HEK293 (cell line): ENCODE measurements at regions not wholly inside any gene's neighbourhood (a gene's known extent, or its start where the extent isn't known, plus 50 kb on each side); places are given as distances from the start of the nearest gene placed in this dataset.

Source experiments
- CTCF ChIA-PET: fragments of 350-600 bp; formaldehyde crosslinking; extraction: SDS; loops from one replicate; lab custom pipeline; 2021; ENCODE audit warnings: antibody characterized with exemption; lab: Yijun Ruan, JAX
- POLR2A ChIA-PET: fragments of 300-600 bp; formaldehyde crosslinking; extraction: SDS; loops from one replicate; lab custom pipeline; 2020; ENCODE audit warnings: antibody characterized with exemption, inconsistent platforms; lab: Yijun Ruan, JAX
- H3K27ac ChIP-seq: fragments of 200-500 bp; sonication (Bioruptor generic); 2 replicates; pipeline ENCODE4 v1.5.1; 2014; ENCODE audit warnings: low read depth, low read length, control low read depth, inconsistent platforms; ENCODE audit errors: extremely low read depth
- H3K36me3 ChIP-seq, 2 experiments: fragments of 200-500 bp in 1 of 2; sonication (Bioruptor generic) in 1 of 2; 1 replicate in 1 of 2; 2 replicates in 1 of 2; pipeline ENCODE4 v1.5.1; 2014 to 2017; ENCODE audit warnings: inconsistent platforms in 2 of 2, low read length in 2 of 2; ENCODE audit not compliant: control insufficient read depth in 2 of 2, insufficient read depth in 1 of 2
- H3K4me1 ChIP-seq: fragments of 200-500 bp; sonication (Bioruptor generic); 2 replicates; pipeline ENCODE4 v1.5.1; 2014; ENCODE audit warnings: mild to moderate bottlenecking, low read length, inconsistent platforms; ENCODE audit not compliant: control insufficient read depth, insufficient read depth
- H3K4me3 ChIP-seq: 2 replicates; pipeline ENCODE4 v1.5.1; 2011; ENCODE audit warnings: low read depth, mild to moderate bottlenecking, control low read depth, low read length, moderate library complexity
- H3K9me3 ChIP-seq: fragments of 200-500 bp; sonication (Bioruptor generic); 2 replicates; pipeline ENCODE4 v1.5.1; 2014; ENCODE audit warnings: low read depth, low read length, inconsistent platforms; ENCODE audit not compliant: control insufficient read depth, insufficient read depth
- BCL11A ChIP-seq: fragments of 450-650 bp; formaldehyde crosslinking; IDR thresholded peaks from 2 replicates; pipeline ENCODE4 v1.5.1; 2016; ENCODE audit warnings: low read depth, missing biosample characterization, missing genetic modification characterization
- BCL6B ChIP-seq: fragments of 450-650 bp; formaldehyde crosslinking; IDR thresholded peaks from 2 replicates; pipeline ENCODE4 v1.5.1; 2017; ENCODE audit warnings: missing biosample characterization, missing genetic modification characterization
- EGR2 ChIP-seq: fragments of 450-650 bp; formaldehyde crosslinking; IDR thresholded peaks from 2 replicates; pipeline ENCODE4 v1.5.1; 2016; ENCODE audit warnings: low read depth, missing biosample characterization, missing genetic modification characterization
- GLI2 ChIP-seq: fragments of 450-650 bp; formaldehyde crosslinking; IDR thresholded peaks from 2 replicates; pipeline ENCODE4; 2017; ENCODE audit warnings: missing biosample characterization, missing genetic modification characterization, low read depth, borderline replicate concordance
- GLI4 ChIP-seq: fragments of 450-650 bp; formaldehyde crosslinking; IDR thresholded peaks from 2 replicates; pipeline ENCODE4 v1.5.1; 2016; ENCODE audit warnings: missing biosample characterization, missing genetic modification characterization
- HOXC10 ChIP-seq: sonication (generic); formaldehyde crosslinking; IDR thresholded peaks from 2 replicates; pipeline ENCODE4 v1.8.1; 2023; ENCODE audit warnings: mild to moderate bottlenecking, missing genetic modification reagents
- KLF1 ChIP-seq: fragments of 450-650 bp; formaldehyde crosslinking; IDR thresholded peaks from 2 replicates; pipeline ENCODE4 v1.5.1; 2016; ENCODE audit warnings: missing biosample characterization, missing genetic modification characterization
- KLF10 ChIP-seq: fragments of 450-650 bp; IDR thresholded peaks from 2 replicates; pipeline ENCODE4 v1.5.1; 2018; ENCODE audit warnings: missing biosample characterization, mild to moderate bottlenecking, missing genetic modification characterization
- KLF16 ChIP-seq: fragments of 450-650 bp; formaldehyde crosslinking; IDR thresholded peaks from 2 replicates; pipeline ENCODE4 v1.5.1; 2017; ENCODE audit warnings: missing biosample characterization, missing genetic modification characterization
- OSR2 ChIP-seq: fragments of 450-650 bp; formaldehyde crosslinking; IDR thresholded peaks from 2 replicates; pipeline ENCODE4 v1.5.1; 2016; ENCODE audit warnings: missing biosample characterization, missing genetic modification characterization
- SETDB1 ChIP-seq: IDR thresholded peaks from one replicate; pipeline ENCODE4 v1.6.1; 2017; ENCODE audit warnings: mild to moderate bottlenecking, low read length, moderate library complexity, mixed read lengths; ENCODE audit not compliant: insufficient read length
- TCF7L2 ChIP-seq: IDR thresholded peaks from 2 replicates; pipeline ENCODE4 v1.6.1; 2011; ENCODE audit warnings: low read depth, mild to moderate bottlenecking, inconsistent platforms, low read length, moderate library complexity, borderline replicate concordance
- ZFP3 ChIP-seq: fragments of 450-650 bp; formaldehyde crosslinking; IDR thresholded peaks from 2 replicates; pipeline ENCODE4 v1.5.1; 2016; ENCODE audit warnings: low read depth, missing biosample characterization, missing genetic modification characterization
- ZNF138 ChIP-seq: fragments of 450-650 bp; formaldehyde crosslinking; IDR thresholded peaks from 2 replicates; pipeline ENCODE4 v1.5.1; 2016; ENCODE audit warnings: missing biosample characterization, missing genetic modification characterization, borderline replicate concordance
- ZNF248 ChIP-seq: fragments of 450-650 bp; formaldehyde crosslinking; IDR thresholded peaks from 2 replicates; pipeline ENCODE4 v1.5.1; 2017; ENCODE audit warnings: missing biosample characterization, missing genetic modification characterization
- ZNF366 ChIP-seq: fragments of 450-650 bp; formaldehyde crosslinking; conservative IDR thresholded peaks from 2 replicates; pipeline ENCODE4 v1.5.1; 2016; ENCODE audit warnings: missing biosample characterization, missing genetic modification characterization
- ZNF555 ChIP-seq: fragments of 450-650 bp; formaldehyde crosslinking; conservative IDR thresholded peaks from 2 replicates; pipeline ENCODE4 v1.5.1; 2017; ENCODE audit warnings: missing biosample characterization, mild to moderate bottlenecking, missing genetic modification characterization, inconsistent platforms
- ZNF610 ChIP-seq: fragments of 450-650 bp; formaldehyde crosslinking; IDR thresholded peaks from 2 replicates; pipeline ENCODE4 v1.5.1; 2016; ENCODE audit warnings: missing biosample characterization, missing genetic modification characterization, borderline replicate concordance
- ZNF624 ChIP-seq: fragments of 450-650 bp; formaldehyde crosslinking; IDR thresholded peaks from 2 replicates; pipeline ENCODE4 v1.5.1; 2017; ENCODE audit warnings: missing biosample characterization, missing genetic modification characterization
- ZNF660 ChIP-seq: fragments of 450-650 bp; IDR thresholded peaks from 2 replicates; pipeline ENCODE4 v1.5.1; 2018; ENCODE audit warnings: missing biosample characterization, mild to moderate bottlenecking, missing genetic modification characterization
- ZNF707 ChIP-seq: fragments of 450-650 bp; formaldehyde crosslinking; IDR thresholded peaks from 2 replicates; pipeline ENCODE4 v1.5.1; 2016; ENCODE audit warnings: missing biosample characterization, missing genetic modification characterization
- ZNF747 ChIP-seq: fragments of 450-650 bp; formaldehyde crosslinking; IDR thresholded peaks from 2 replicates; pipeline ENCODE4 v1.5.1; 2016; ENCODE audit warnings: missing biosample characterization, missing genetic modification characterization
- ZNF777 ChIP-seq: fragments of 450-650 bp; formaldehyde crosslinking; IDR thresholded peaks from 2 replicates; pipeline ENCODE4 v1.5.1; 2017; ENCODE audit warnings: missing biosample characterization, missing genetic modification characterization, borderline replicate concordance
- ZNF792 ChIP-seq: fragments of 450-650 bp; formaldehyde crosslinking; IDR thresholded peaks from 2 replicates; pipeline ENCODE4 v1.5.1; 2016; ENCODE audit warnings: missing biosample characterization, missing genetic modification characterization
- ZNF830 ChIP-seq: fragments of 450-650 bp; IDR thresholded peaks from 2 replicates; pipeline ENCODE4 v1.5.0; 2018; ENCODE audit warnings: missing biosample characterization, missing genetic modification characterization, low read depth, mild to moderate bottlenecking, moderate library complexity
- ZSCAN16 ChIP-seq: fragments of 450-650 bp; formaldehyde crosslinking; IDR thresholded peaks from 2 replicates; pipeline ENCODE4 v1.5.1; 2016; ENCODE audit warnings: missing biosample characterization, missing genetic modification characterization
- TF ChIP-seq, protein P1 (sequence below): fragments of 450-650 bp; IDR thresholded peaks from 2 replicates; pipeline ENCODE4 v1.5.1; 2018; ENCODE audit warnings: missing biosample characterization, missing genetic modification characterization
- TF ChIP-seq, protein P2 (sequence below): fragments of 450-650 bp; formaldehyde crosslinking; IDR thresholded peaks from 2 replicates; pipeline ENCODE4 v1.5.1; 2016; ENCODE audit warnings: missing biosample characterization, missing genetic modification characterization

DNA sequence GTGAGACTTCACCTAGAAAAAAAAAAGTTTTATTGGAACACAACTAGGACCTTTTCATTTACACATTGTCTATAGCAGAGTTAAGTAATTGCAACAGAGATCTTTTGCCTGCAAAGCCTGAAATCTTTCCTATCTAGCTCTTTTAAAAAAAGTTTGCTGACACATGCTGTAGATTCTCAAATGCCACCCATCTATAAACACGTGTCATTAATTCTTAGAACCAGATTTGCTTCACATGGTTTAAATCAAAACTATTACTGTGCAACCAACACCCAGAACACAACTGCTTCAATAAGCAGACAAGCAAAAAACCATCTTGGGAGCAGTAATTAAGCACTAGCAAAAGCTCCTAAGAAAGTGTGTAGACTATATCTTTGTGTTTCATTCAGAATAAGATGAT is 55.0 kb downstream of the OXSM start:
- CTCF ChIA-PET: interaction anchor here (0.7 to 1.1 kb wide), 2 partner anchors 166 to 197 kb away, joined by 3 read pairs; no protein-coding TSS in a partner anchor
- Histone ChIP-seq H3K27ac (no peak overlapping the region), H3K4me3 (no peak overlapping the region), H3K36me3 (no peaks in the 10 kb centered on the region), H3K4me1 (no peaks in the 10 kb centered on the region), H3K9me3 (no peaks in the 10 kb centered on the region)
- no peak for TF ChIP-seq GLI2 (tag by site-specific recombination)
- no peak for TF ChIP-seq OSR2
- no peak for TF ChIP-seq GLI4 (tag by site-specific recombination)
- no peak for TF ChIP-seq ZNF777
- no peak for TF ChIP-seq ZNF792 (tag by site-specific recombination)
- TF ChIP-seq ZNF555 (tag by site-specific recombination): no peak
- POLR2A ChIA-PET: no interaction called here

DNA sequence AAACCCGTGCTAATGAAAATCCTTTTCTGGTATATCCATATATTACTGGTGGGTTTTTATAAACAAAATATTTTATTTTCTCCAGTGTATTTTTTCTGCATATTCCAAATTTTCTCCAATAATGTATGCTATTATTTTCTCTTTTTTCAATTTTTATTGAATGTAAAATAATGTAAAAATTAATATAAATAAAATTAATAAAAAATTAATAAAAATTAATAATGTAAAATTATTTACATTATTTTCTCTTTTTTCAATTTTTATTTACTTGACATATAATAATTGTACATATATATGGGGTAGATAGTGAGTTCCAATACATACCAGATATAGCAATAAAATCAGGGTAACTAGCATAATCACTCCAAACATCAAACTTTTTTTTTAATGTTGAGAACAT is 56.4 kb downstream of the OXSM start:
- CTCF ChIA-PET: interaction anchor here (0.7 kb wide), 1 partner anchor 11 kb away, joined by 3 read pairs; no protein-coding TSS in a partner anchor
- Histone ChIP-seq H3K36me3 (no peaks in the 10 kb centered on the region), H3K9me3 (no peaks in the 10 kb centered on the region), H3K27ac (no peak overlapping the region), H3K4me1 (no peaks in the 10 kb centered on the region), H3K4me3 (no peak overlapping the region)
- POLR2A ChIA-PET: no interaction called here
- TF ChIP-seq HOXC10 (CRISPR knock-in tag) (no peak), ZNF138 (tag by site-specific recombination) (no peak), EGR2 (tag by site-specific recombination) (no peak), BCL11A (no peak), ZNF707 (no peak)

DNA sequence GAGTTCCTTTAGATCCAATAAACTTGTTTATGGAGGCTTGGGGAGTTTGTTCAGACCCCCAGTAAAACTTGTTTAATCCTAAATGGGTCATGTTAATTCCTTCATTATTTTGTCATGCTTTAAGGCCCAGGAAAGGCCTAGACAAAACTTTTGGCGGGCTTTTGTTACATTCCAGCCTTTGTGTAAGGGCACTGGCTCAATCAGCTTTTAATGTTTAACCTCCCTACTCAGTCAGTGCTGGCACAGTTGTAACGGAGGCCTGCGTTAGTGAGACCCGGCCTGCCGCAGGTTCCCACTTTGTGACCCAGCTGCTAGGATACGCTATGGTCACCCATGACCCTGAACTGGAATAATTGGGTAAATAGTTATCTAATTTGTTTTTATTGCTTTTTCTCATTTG is 59.2 kb downstream of the OXSM start:
- Histone ChIP-seq H3K9me3 (no peaks in the 10 kb centered on the region), H3K27ac (no peak overlapping the region), H3K36me3 (no peaks in the 10 kb centered on the region), H3K4me3 (no peak overlapping the region), H3K4me1 (no peaks in the 10 kb centered on the region)
- POLR2A ChIA-PET: no interaction called here
- CTCF ChIA-PET: interaction anchor here (0.6 to 1.1 kb wide), 2 partner anchors 18 to 59 kb away, joined by 3 read pairs; no protein-coding TSS in a partner anchor
- TF ChIP-seq KLF1 (tag by site-specific recombination): no peak
- TF ChIP-seq ZNF366 (tag by site-specific recombination): no peak
- no peak for TF ChIP-seq ZNF610 (tag by site-specific recombination)
- TF ChIP-seq ZNF660 (tag by site-specific recombination): no peak
- no peak for TF ChIP-seq ZSCAN16 (tag by site-specific recombination)
- TF ChIP-seq TCF7L2: no peak
- TF ChIP-seq SETDB1: no peak
- TF ChIP-seq KLF10: no peak
- no peak for TF ChIP-seq BCL6B (tag by site-specific recombination)
- no peak for TF ChIP-seq KLF16 (tag by site-specific recombination)
- no peak for TF ChIP-seq ZNF747 (tag by site-specific recombination)
- TF ChIP-seq ZNF830: no peak
- TF ChIP-seq, protein P1, sequence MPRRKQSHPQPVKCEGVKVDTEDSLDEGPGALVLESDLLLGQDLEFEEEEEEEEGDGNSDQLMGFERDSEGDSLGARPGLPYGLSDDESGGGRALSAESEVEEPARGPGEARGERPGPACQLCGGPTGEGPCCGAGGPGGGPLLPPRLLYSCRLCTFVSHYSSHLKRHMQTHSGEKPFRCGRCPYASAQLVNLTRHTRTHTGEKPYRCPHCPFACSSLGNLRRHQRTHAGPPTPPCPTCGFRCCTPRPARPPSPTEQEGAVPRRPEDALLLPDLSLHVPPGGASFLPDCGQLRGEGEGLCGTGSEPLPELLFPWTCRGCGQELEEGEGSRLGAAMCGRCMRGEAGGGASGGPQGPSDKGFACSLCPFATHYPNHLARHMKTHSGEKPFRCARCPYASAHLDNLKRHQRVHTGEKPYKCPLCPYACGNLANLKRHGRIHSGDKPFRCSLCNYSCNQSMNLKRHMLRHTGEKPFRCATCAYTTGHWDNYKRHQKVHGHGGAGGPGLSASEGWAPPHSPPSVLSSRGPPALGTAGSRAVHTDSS (tag by site-specific recombination): no peak
- no peak for TF ChIP-seq ZNF777
- TF ChIP-seq, protein P2, sequence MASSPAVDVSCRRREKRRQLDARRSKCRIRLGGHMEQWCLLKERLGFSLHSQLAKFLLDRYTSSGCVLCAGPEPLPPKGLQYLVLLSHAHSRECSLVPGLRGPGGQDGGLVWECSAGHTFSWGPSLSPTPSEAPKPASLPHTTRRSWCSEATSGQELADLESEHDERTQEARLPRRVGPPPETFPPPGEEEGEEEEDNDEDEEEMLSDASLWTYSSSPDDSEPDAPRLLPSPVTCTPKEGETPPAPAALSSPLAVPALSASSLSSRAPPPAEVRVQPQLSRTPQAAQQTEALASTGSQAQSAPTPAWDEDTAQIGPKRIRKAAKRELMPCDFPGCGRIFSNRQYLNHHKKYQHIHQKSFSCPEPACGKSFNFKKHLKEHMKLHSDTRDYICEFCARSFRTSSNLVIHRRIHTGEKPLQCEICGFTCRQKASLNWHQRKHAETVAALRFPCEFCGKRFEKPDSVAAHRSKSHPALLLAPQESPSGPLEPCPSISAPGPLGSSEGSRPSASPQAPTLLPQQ: no peak
- TF ChIP-seq ZNF624 (tag by site-specific recombination): no peak
- no peak for TF ChIP-seq ZNF248 (tag by site-specific recombination)
- no peak for TF ChIP-seq ZFP3 (tag by site-specific recombination)
- TF ChIP-seq, all 188 proteins: peak for 0
